ENCODE measurements at regions not wholly inside any gene's neighbourhood (a gene's known extent, or its start where the extent isn't known, plus 50 kb on each side); places are given as distances from the start of the nearest gene placed in this dataset.

GRCh38 chr2:14039134-14039533 is 593.4 kb upstream of the LRATD1 start:
- no peak overlapping the region for H3K4me3 ChIP-seq (ENCODE audit: insufficient read length, low read depth)
- no peak for DNase-seq (ENCODE audit: low read depth, low spot score)
- TF ChIP-seq SUZ12 (IDR thresholded peaks at IDR 0.05; ENCODE audit: extremely low read depth, insufficient read depth, insufficient read length) (no peak), ZNF274 (IDR thresholded peaks at IDR 0.05; ENCODE audit: low read depth, low read length) (no peak), YY1 (IDR thresholded peaks at IDR 0.05; ENCODE audit: insufficient read depth, insufficient read length) (no peak)

GRCh38 chr2:14047491-14047890 is 585.0 kb upstream of the LRATD1 start:
- Histone ChIP-seq H3K27me3 (ENCODE audit: insufficient read depth, insufficient read length) (no peaks in the 10 kb centered on the region), H3K9ac (ENCODE audit: insufficient read length, low read depth) (no peak overlapping the region), H3K36me3 (ENCODE audit: insufficient read depth, insufficient read length, low read length) (no peaks in the 10 kb centered on the region), H3K9me3 (ENCODE audit: insufficient read depth, low read length) (no peaks in the 10 kb centered on the region), H3K4me3 (ENCODE audit: insufficient read length, low read depth) (no peak overlapping the region), H3K4me1 (ENCODE audit: insufficient read depth, insufficient read length) (no peaks in the 10 kb centered on the region)
- no peak for TF ChIP-seq YY1 (IDR thresholded peaks at IDR 0.05; ENCODE audit: insufficient read depth, insufficient read length)
- TF ChIP-seq SUZ12 (IDR thresholded peaks at IDR 0.05; ENCODE audit: extremely low read depth, insufficient read depth, insufficient read length) = no peak
- no peak for DNase-seq (ENCODE audit: low read depth, low spot score)

More at GRCh38 chr2:14039134-14039533, 593.4 kb upstream of the LRATD1 start:
- H3K9ac ChIP-seq (ENCODE audit: insufficient read length, low read depth) = no peak overlapping the region
- no peaks in the 10 kb centered on the region for H3K4me1 ChIP-seq (ENCODE audit: insufficient read depth, insufficient read length)
- no peaks in the 10 kb centered on the region for H3K36me3 ChIP-seq (ENCODE audit: insufficient read depth, insufficient read length, low read length)
- no peaks in the 10 kb centered on the region for H3K9me3 ChIP-seq (ENCODE audit: insufficient read depth, low read length)
- H3K27me3 ChIP-seq (ENCODE audit: insufficient read depth, insufficient read length) = no peaks in the 10 kb centered on the region

- no peak overlapping the region for H3K9ac ChIP-seq (ENCODE audit: insufficient read length, low read depth)
- H3K4me3 ChIP-seq (ENCODE audit: insufficient read length, low read depth) = no peak overlapping the region
- no peaks in the 10 kb centered on the region for H3K27me3 ChIP-seq (ENCODE audit: insufficient read depth, insufficient read length)
- no peak for DNase-seq (ENCODE audit: low read depth, low spot score)
- no peaks in the 10 kb centered on the region for H3K36me3 ChIP-seq (ENCODE audit: insufficient read depth, insufficient read length, low read length)
- no peaks in the 10 kb centered on the region for H3K9me3 ChIP-seq (ENCODE audit: insufficient read depth, low read length)
- no peak for TF ChIP-seq SUZ12 (IDR thresholded peaks at IDR 0.05; ENCODE audit: extremely low read depth, insufficient read depth, insufficient read length)
- no peak for TF ChIP-seq YY1 (IDR thresholded peaks at IDR 0.05; ENCODE audit: insufficient read depth, insufficient read length)
- TF ChIP-seq ZNF274 (IDR thresholded peaks at IDR 0.05; ENCODE audit: low read depth, low read length) = no peak
- H3K4me1 ChIP-seq (ENCODE audit: insufficient read depth, insufficient read length) = no peaks in the 10 kb centered on the region
Measured at GRCh38 chr2:14051401-14051800, 581.1 kb upstream of the LRATD1 start.

GRCh38 chr2:14053105-14053504 is 579.4 kb upstream of the LRATD1 start:
- Histone ChIP-seq H3K4me3 (ENCODE audit: insufficient read length, low read depth) (no peak overlapping the region), H3K27me3 (ENCODE audit: insufficient read depth, insufficient read length) (no peaks in the 10 kb centered on the region), H3K36me3 (ENCODE audit: insufficient read depth, insufficient read length, low read length) (no peaks in the 10 kb centered on the region), H3K9me3 (ENCODE audit: insufficient read depth, low read length) (no peaks in the 10 kb centered on the region), H3K9ac (ENCODE audit: insufficient read length, low read depth) (no peak overlapping the region), H3K4me1 (ENCODE audit: insufficient read depth, insufficient read length) (no peaks in the 10 kb centered on the region)
- no peak for TF ChIP-seq YY1 (IDR thresholded peaks at IDR 0.05; ENCODE audit: insufficient read depth, insufficient read length)
- no peak for DNase-seq (ENCODE audit: low read depth, low spot score)

- Histone ChIP-seq H3K4me3 (ENCODE audit: insufficient read length, low read depth) (no peak overlapping the region), H3K36me3 (ENCODE audit: insufficient read depth, insufficient read length, low read length) (no peaks in the 10 kb centered on the region)
Measured at GRCh38 chr2:14064346-14064745, 568.2 kb upstream of the LRATD1 start.

GRCh38 chr2:14072338-14072737 is 560.2 kb upstream of the LRATD1 start:
- H3K9ac ChIP-seq (ENCODE audit: insufficient read length, low read depth) = no peak overlapping the region
- no peak for DNase-seq (ENCODE audit: low read depth, low spot score)
- H3K36me3 ChIP-seq (ENCODE audit: insufficient read depth, insufficient read length, low read length) = no peaks in the 10 kb centered on the region
- H3K9me3 ChIP-seq (ENCODE audit: insufficient read depth, low read length) = no peaks in the 10 kb centered on the region
- H3K4me1 ChIP-seq (ENCODE audit: insufficient read depth, insufficient read length) = no peaks in the 10 kb centered on the region
- H3K27me3 ChIP-seq (ENCODE audit: insufficient read depth, insufficient read length) = no peaks in the 10 kb centered on the region
- TF ChIP-seq SUZ12 (IDR thresholded peaks at IDR 0.05; ENCODE audit: extremely low read depth, insufficient read depth, insufficient read length) = no peak
- no peak for TF ChIP-seq YY1 (IDR thresholded peaks at IDR 0.05; ENCODE audit: insufficient read depth, insufficient read length)
- no peak for TF ChIP-seq ZNF274 (IDR thresholded peaks at IDR 0.05; ENCODE audit: low read depth, low read length)
- no peak overlapping the region for H3K4me3 ChIP-seq (ENCODE audit: insufficient read length, low read depth)

More at GRCh38 chr2:14064346-14064745, 568.2 kb upstream of the LRATD1 start:
- H3K4me1 ChIP-seq (ENCODE audit: insufficient read depth, insufficient read length) = no peaks in the 10 kb centered on the region
- DNase-seq (ENCODE audit: low read depth, low spot score) = no peak
- H3K27me3 ChIP-seq (ENCODE audit: insufficient read depth, insufficient read length) = no peaks in the 10 kb centered on the region
- H3K9me3 ChIP-seq (ENCODE audit: insufficient read depth, low read length) = no peaks in the 10 kb centered on the region
- H3K9ac ChIP-seq (ENCODE audit: insufficient read length, low read depth) = no peak overlapping the region
- TF ChIP-seq SUZ12 (IDR thresholded peaks at IDR 0.05; ENCODE audit: extremely low read depth, insufficient read depth, insufficient read length) = no peak
- TF ChIP-seq ZNF274 (IDR thresholded peaks at IDR 0.05; ENCODE audit: low read depth, low read length) = no peak
- TF ChIP-seq YY1 (IDR thresholded peaks at IDR 0.05; ENCODE audit: insufficient read depth, insufficient read length) = no peak

GRCh38 chr2:14074691-14075090 is 557.8 kb upstream of the LRATD1 start:
- no peaks in the 10 kb centered on the region for H3K9me3 ChIP-seq (ENCODE audit: insufficient read depth, low read length)
- no peaks in the 10 kb centered on the region for H3K36me3 ChIP-seq (ENCODE audit: insufficient read depth, insufficient read length, low read length)
- H3K27me3 ChIP-seq (ENCODE audit: insufficient read depth, insufficient read length) = no peaks in the 10 kb centered on the region
- H3K4me1 ChIP-seq (ENCODE audit: insufficient read depth, insufficient read length) = no peaks in the 10 kb centered on the region
- TF ChIP-seq ZNF274 (IDR thresholded peaks at IDR 0.05; ENCODE audit: low read depth, low read length) (no peak), SUZ12 (IDR thresholded peaks at IDR 0.05; ENCODE audit: extremely low read depth, insufficient read depth, insufficient read length) (no peak), YY1 (IDR thresholded peaks at IDR 0.05; ENCODE audit: insufficient read depth, insufficient read length) (no peak)
- no peak overlapping the region for H3K9ac ChIP-seq (ENCODE audit: insufficient read length, low read depth)
- H3K4me3 ChIP-seq (ENCODE audit: insufficient read length, low read depth) = no peak overlapping the region
- DNase-seq (ENCODE audit: low read depth, low spot score) = no peak

- DNase-seq (ENCODE audit: low read depth, low spot score) = no peak
- Histone ChIP-seq H3K9ac (ENCODE audit: insufficient read length, low read depth) (no peak overlapping the region), H3K9me3 (ENCODE audit: insufficient read depth, low read length) (no peaks in the 10 kb centered on the region), H3K4me3 (ENCODE audit: insufficient read length, low read depth) (no peak overlapping the region), H3K36me3 (ENCODE audit: insufficient read depth, insufficient read length, low read length) (no peaks in the 10 kb centered on the region), H3K4me1 (ENCODE audit: insufficient read depth, insufficient read length) (no peaks in the 10 kb centered on the region), H3K27me3 (ENCODE audit: insufficient read depth, insufficient read length) (no peaks in the 10 kb centered on the region)
- TF ChIP-seq YY1 (IDR thresholded peaks at IDR 0.05; ENCODE audit: insufficient read depth, insufficient read length) = no peak
- TF ChIP-seq SUZ12 (IDR thresholded peaks at IDR 0.05; ENCODE audit: extremely low read depth, insufficient read depth, insufficient read length) = no peak
- no peak for TF ChIP-seq ZNF274 (IDR thresholded peaks at IDR 0.05; ENCODE audit: low read depth, low read length)
Measured at GRCh38 chr2:14079576-14079975, 552.9 kb upstream of the LRATD1 start.

Measured in NT2/D1 (cell line).